GM23248 (cell line): ENCODE measurements at regions not wholly inside any gene's neighbourhood (a gene's known extent, or its start where the extent isn't known, plus 50 kb on each side); places are given as distances from the start of the nearest gene placed in this dataset.

Experiments
- EZH2 ChIP-seq: fragments of 200-600 bp; sonication (generic); IDR thresholded peaks from 2 replicates; pipeline ENCODE4 v1.6.1; 2018; ENCODE audit warnings: antibody characterized with exemption, mild to moderate bottlenecking; ENCODE audit not compliant: insufficient read depth, poor library complexity, severe bottlenecking
- EZH2phosphoT487 ChIP-seq: fragments of 200-600 bp; sonication (generic); IDR thresholded peaks from 2 replicates; pipeline ENCODE4 v1.6.1; 2018; ENCODE audit warnings: antibody characterized with exemption, moderate library complexity, mild to moderate bottlenecking, low read depth; ENCODE audit not compliant: insufficient read depth

GRCh38 chr13:33433316-33433715 is 147.8 kb upstream of the STARD13 start:
- TF ChIP-seq EZH2phosphoT487 (no peak), EZH2 (no peak)
